Loucy (cell line): ENCODE measurements at regions not wholly inside any gene's neighbourhood (a gene's known extent, or its start where the extent isn't known, plus 50 kb on each side); places are given as distances from the start of the nearest gene placed in this dataset.

Source experiments
- CTCF ChIP-seq: fragments of 200-600 bp; sonication (generic); conservative IDR thresholded peaks from 2 replicates; pipeline ENCODE4 v1.5.1; 2014; ENCODE audit warnings: mild to moderate bottlenecking, antibody characterized with exemption, low read length
- EZH2phosphoT487 ChIP-seq: fragments of 200-600 bp; IDR thresholded peaks from 2 replicates; pipeline ENCODE4 v1.6.1; 2018; ENCODE audit warnings: antibody characterized with exemption, mild to moderate bottlenecking, moderate library complexity, borderline replicate concordance

DNA sequence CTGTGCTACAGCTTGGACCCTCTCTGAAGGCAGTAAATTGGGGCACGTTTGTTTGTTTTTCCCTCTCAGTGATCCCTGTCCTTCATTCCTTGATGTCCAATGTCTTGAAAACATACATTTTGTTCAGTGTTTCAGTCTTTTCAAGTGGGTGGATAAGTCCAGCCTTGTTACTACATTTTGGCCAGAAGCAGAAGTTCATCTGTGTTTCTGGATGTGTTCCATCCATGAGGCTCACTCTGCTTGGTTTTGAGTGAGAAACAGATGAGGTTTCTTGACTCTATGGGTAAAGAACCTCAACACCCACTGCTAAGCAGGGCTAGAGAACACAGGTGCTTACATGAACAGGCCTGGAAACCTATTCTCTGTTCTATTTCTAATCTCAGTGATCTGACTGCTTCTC is 74.5 kb upstream of the RFX8 start:
- TF ChIP-seq CTCF: no peak
- no peak for TF ChIP-seq EZH2phosphoT487
